A673 (cell line): ENCODE measurements at regions not wholly inside any gene's neighbourhood (a gene's known extent, or its start where the extent isn't known, plus 50 kb on each side); places are given as distances from the start of the nearest gene placed in this dataset.

Experiments
- BruUV-seq: library from RNA; stranded (reverse); fragments of 400-500 nt; replicated peaks from 2 replicates; lab custom pipeline; 2021; lab: Mats Ljungman, UMichigan
- CTCF ChIA-PET: fragments of 300-600 bp; sonication (Branson Sonifier 250); formaldehyde crosslinking; loops from one replicate; lab custom pipeline; 2022; ENCODE audit warnings: antibody characterized with exemption; lab: Charles Lee
- POLR2A ChIA-PET: fragments of 300-600 bp; sonication (Branson Sonifier 250); formaldehyde crosslinking; loops from one replicate; lab custom pipeline; 2022; ENCODE audit warnings: antibody characterized with exemption; ENCODE audit not compliant: low non-redundant PET; lab: Charles Lee
- DNase-seq: peaks from one replicate; pipeline ENCODE4 v3.0.0-alpha.2; 2015; ENCODE audit warnings: low spot score
- H3K27ac ChIP-seq: fragments of 200-600 bp; sonication (generic); 2 replicates; pipeline ENCODE4 v1.5.1; 2016; ENCODE audit warnings: mixed run types, low read depth, mild to moderate bottlenecking, mixed read lengths, antibody characterized with exemption, low read length; ENCODE audit not compliant: poor library complexity, severe bottlenecking
- H3K27me3 ChIP-seq: fragments of 200-600 bp; sonication (generic); replicated peaks from 2 replicates; pipeline ENCODE4 v1.6.1; 2017; ENCODE audit warnings: mixed run types, low read depth, mild to moderate bottlenecking, mixed read lengths, antibody characterized with exemption, low read length; ENCODE audit not compliant: insufficient read depth, poor library complexity
- H3K36me3 ChIP-seq: fragments of 200-600 bp; sonication (generic); 2 replicates; pipeline ENCODE4 v1.6.1; 2016; ENCODE audit warnings: mixed run types, mild to moderate bottlenecking, mixed read lengths, antibody characterized with exemption, low read length; ENCODE audit not compliant: insufficient read depth, poor library complexity, severe bottlenecking
- H3K4me1 ChIP-seq: fragments of 200-600 bp; sonication (generic); 2 replicates; pipeline ENCODE4 v1.6.1; 2017; ENCODE audit warnings: mixed run types, mild to moderate bottlenecking, mixed read lengths, antibody characterized with exemption, low read length; ENCODE audit not compliant: insufficient read depth, poor library complexity, severe bottlenecking
- H3K4me3 ChIP-seq: fragments of 200-600 bp; sonication (generic); 2 replicates; pipeline ENCODE4 v1.5.1; 2016; ENCODE audit warnings: low read depth, mixed run types, mild to moderate bottlenecking, mixed read lengths, low read length; ENCODE audit not compliant: poor library complexity, severe bottlenecking
- H3K9me3 ChIP-seq: fragments of 200-600 bp; sonication (generic); 2 replicates; pipeline ENCODE4 v1.6.1; 2016; ENCODE audit warnings: mixed run types, low read depth, mild to moderate bottlenecking, mixed read lengths, antibody characterized with exemption, low read length; ENCODE audit not compliant: poor library complexity, severe bottlenecking
- EZH2 ChIP-seq: fragments of 200-600 bp; sonication (generic); IDR thresholded peaks from 2 replicates; pipeline ENCODE4 v1.6.1; 2017; ENCODE audit warnings: borderline replicate concordance, low read depth, mild to moderate bottlenecking, mixed read lengths, antibody characterized with exemption, low read length; ENCODE audit not compliant: poor library complexity, severe bottlenecking
- intact Hi-C: fragments of 100-400 bp; cut with micrococcal nuclease; formaldehyde crosslinking; loops from one replicate; pipeline ENCODE4 v1.10.0; 2022; ENCODE audit not compliant: unreplicated experiment
- TF ChIP-seq, protein P1 (sequence below): fragments of 300-800, 200-600 bp; sonication (generic); conservative IDR thresholded peaks from 2 replicates; pipeline ENCODE4 v1.5.1; 2017; ENCODE audit warnings: low read depth, mild to moderate bottlenecking, antibody characterized with exemption, low read length, moderate library complexity, mixed read lengths

GRCh38 chr20:21780528-21780927 lies 75.1 kb downstream of the PAX1 start:
- TF ChIP-seq, protein P1, sequence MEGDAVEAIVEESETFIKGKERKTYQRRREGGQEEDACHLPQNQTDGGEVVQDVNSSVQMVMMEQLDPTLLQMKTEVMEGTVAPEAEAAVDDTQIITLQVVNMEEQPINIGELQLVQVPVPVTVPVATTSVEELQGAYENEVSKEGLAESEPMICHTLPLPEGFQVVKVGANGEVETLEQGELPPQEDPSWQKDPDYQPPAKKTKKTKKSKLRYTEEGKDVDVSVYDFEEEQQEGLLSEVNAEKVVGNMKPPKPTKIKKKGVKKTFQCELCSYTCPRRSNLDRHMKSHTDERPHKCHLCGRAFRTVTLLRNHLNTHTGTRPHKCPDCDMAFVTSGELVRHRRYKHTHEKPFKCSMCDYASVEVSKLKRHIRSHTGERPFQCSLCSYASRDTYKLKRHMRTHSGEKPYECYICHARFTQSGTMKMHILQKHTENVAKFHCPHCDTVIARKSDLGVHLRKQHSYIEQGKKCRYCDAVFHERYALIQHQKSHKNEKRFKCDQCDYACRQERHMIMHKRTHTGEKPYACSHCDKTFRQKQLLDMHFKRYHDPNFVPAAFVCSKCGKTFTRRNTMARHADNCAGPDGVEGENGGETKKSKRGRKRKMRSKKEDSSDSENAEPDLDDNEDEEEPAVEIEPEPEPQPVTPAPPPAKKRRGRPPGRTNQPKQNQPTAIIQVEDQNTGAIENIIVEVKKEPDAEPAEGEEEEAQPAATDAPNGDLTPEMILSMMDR = no peak
- TF ChIP-seq EZH2 = no peak
- no peaks in the 10 kb centered on the region for H3K9me3 ChIP-seq
- CTCF ChIA-PET = interaction anchor here (0.6 kb wide), 1 partner anchor 62 kb away, joined by 9 read pairs; no protein-coding TSS in a partner anchor
- intact Hi-C loops = no loop called here
- no TSS peak for BruUV-seq
- no peak overlapping the region for H3K27ac ChIP-seq
- no peaks in the 10 kb centered on the region for H3K4me1 ChIP-seq
- H3K4me3 ChIP-seq = no peak overlapping the region
- peaks cover 66% of the 10 kb centered on the region for H3K27me3 ChIP-seq
- DNase-seq = no peak
- POLR2A ChIA-PET = no interaction called here
- H3K36me3 ChIP-seq = no peaks in the 10 kb centered on the region
